CD14-positive monocyte (primary cell): ENCODE measurements at regions not wholly inside any gene's neighbourhood (a gene's known extent, or its start where the extent isn't known, plus 50 kb on each side); places are given as distances from the start of the nearest gene placed in this dataset.
"Not testable (repeated sequence)": the region's sequence is repeated elsewhere in the genome, so short reads cannot be mapped to it uniquely, and the experiment has no call there.

Source experiments
- DNase-seq, 3 donors: peaks; one replicate each; pipeline ENCODE4 v3.0.0-alpha.2; 2011 to 2022
- H2AFZ ChIP-seq: 2 replicates; pipeline ENCODE4 v1.6.0; 2012; ENCODE audit warnings: mild to moderate bottlenecking, low read depth, low read length, inconsistent platforms; ENCODE audit not compliant: insufficient read depth, poor library complexity, severe bottlenecking
- H3K27ac ChIP-seq, 2 donors: 1 replicate in 1 of 2; 2 replicates in 1 of 2; pipeline ENCODE4 v1.5.1; 2012 to 2013; ENCODE audit warnings: low read length in 2 of 2, control low read depth in 1 of 2, inconsistent platforms in 1 of 2, low read depth in 1 of 2, mild to moderate bottlenecking in 1 of 2
- H3K27me3 ChIP-seq, 2 donors: one replicate each; pipeline versions ENCODE4 v1.6.0 to v1.6.1; 2011 to 2013; ENCODE audit warnings: low read length in 2 of 2; ENCODE audit not compliant: control insufficient read depth in 2 of 2, insufficient read depth in 2 of 2
- H3K36me3 ChIP-seq, 2 donors: replicated peaks in 1 of 2; 1 replicate in 1 of 2; 2 replicates in 1 of 2; pipeline versions ENCODE4 v1.5.1 to v1.6.1; 2012 to 2013; ENCODE audit warnings: low read length in 2 of 2, control low read depth in 1 of 2, inconsistent platforms in 1 of 2, mild to moderate bottlenecking in 1 of 2; ENCODE audit not compliant: insufficient read depth in 2 of 2, control insufficient read depth in 1 of 2
- H3K4me1 ChIP-seq, 2 donors: 1 replicate in 1 of 2; 2 replicates in 1 of 2; pipeline versions ENCODE4 v1.5.1 to v1.6.1; 2012 to 2013; ENCODE audit warnings: low read length in 2 of 2, control low read depth in 1 of 2, inconsistent platforms in 1 of 2, mild to moderate bottlenecking in 1 of 2, moderate library complexity in 1 of 2; ENCODE audit not compliant: insufficient read depth in 2 of 2, control insufficient read depth in 1 of 2
- H3K4me2 ChIP-seq: replicated peaks from 2 replicates; pipeline ENCODE3; 2012; ENCODE audit warnings: low read length, moderate library complexity, mild to moderate bottlenecking; ENCODE audit not compliant: poor library complexity, severe bottlenecking; ENCODE audit errors: extremely low read depth
- H3K4me3 ChIP-seq, 3 experiments: fragments of 200-600 bp in 1 of 3; sonication (generic) in 1 of 3; replicated peaks in 1 of 3; 1 replicate in 2 of 3; 2 replicates in 1 of 3; pipeline ENCODE4 v1.5.1; 2011 to 2013; ENCODE audit warnings: low read length in 3 of 3, mild to moderate bottlenecking in 3 of 3, control low read depth in 2 of 3, low read depth in 2 of 3, inconsistent platforms in 1 of 3, moderate library complexity in 1 of 3
- H3K79me2 ChIP-seq: 2 replicates; pipeline ENCODE4 v1.6.0; 2012; ENCODE audit warnings: mild to moderate bottlenecking, control low read depth, inconsistent platforms, low read length, moderate library complexity; ENCODE audit not compliant: insufficient read depth
- H3K9ac ChIP-seq: 2 replicates; pipeline ENCODE4 v1.6.0; 2017; ENCODE audit warnings: low read length, mild to moderate bottlenecking; ENCODE audit not compliant: insufficient read depth, poor library complexity, severe bottlenecking
- H3K9me3 ChIP-seq, 2 donors: replicated peaks in 1 of 2; 1 replicate in 1 of 2; 2 replicates in 1 of 2; pipeline versions ENCODE4 v1.5.1 to v1.6.1; 2012 to 2013; ENCODE audit warnings: low read length in 2 of 2, control low read depth in 1 of 2; ENCODE audit not compliant: control insufficient read depth in 1 of 2, insufficient read depth in 1 of 2
- H4K20me1 ChIP-seq: 2 replicates; pipeline ENCODE4 v1.6.0; 2012; ENCODE audit warnings: mild to moderate bottlenecking, low read length, control low read depth, moderate library complexity; ENCODE audit not compliant: insufficient read depth
- H3K27ac Mint-ChIP-seq, 7 donors: one replicate each; pipeline ENCODE4 v1.8.0; 2020; ENCODE audit warnings: mild to moderate bottlenecking in 7 of 7, mixed read lengths in 7 of 7, moderate library complexity in 6 of 7, inconsistent platforms in 2 of 7
- H3K27me3 Mint-ChIP-seq, 3 donors: one replicate each; pipeline ENCODE4 v1.8.0; 2021 to 2022; ENCODE audit warnings: low read depth in 3 of 3, mild to moderate bottlenecking in 3 of 3, mixed read lengths in 3 of 3, moderate library complexity in 3 of 3, inconsistent platforms in 1 of 3
- H3K36me3 Mint-ChIP-seq, 2 donors: one replicate each; pipeline ENCODE4 v1.8.0; 2020; ENCODE audit warnings: mixed read lengths in 2 of 2, inconsistent platforms in 1 of 2, mild to moderate bottlenecking in 1 of 2
- H3K4me1 Mint-ChIP-seq: one replicate; pipeline ENCODE4 v1.8.0; 2020; ENCODE audit warnings: mild to moderate bottlenecking, mixed read lengths
- H3K4me3 Mint-ChIP-seq, 2 donors: one replicate each; pipeline ENCODE4 v1.8.0; 2020; ENCODE audit warnings: mild to moderate bottlenecking in 2 of 2, mixed read lengths in 2 of 2, moderate library complexity in 1 of 2
- H3K9me3 Mint-ChIP-seq, 7 donors: one replicate each; pipeline ENCODE4 v1.8.0; 2020 to 2022; ENCODE audit warnings: mixed read lengths in 7 of 7, mild to moderate bottlenecking in 6 of 7, moderate library complexity in 6 of 7, inconsistent platforms in 2 of 7
- WGBS: methylation state at CpG from one replicate; pipeline ENCODE4 v1.1.5; 2013; ENCODE audit warnings: missing lambda C conversion rate; ENCODE audit not compliant: insufficient coverage; 5-methylcytosine and 5-hydroxymethylcytosine counted together
- intact Hi-C, 2 donors: fragments of 100-400 bp; cut with micrococcal nuclease; formaldehyde crosslinking; loops; one replicate each; pipeline versions ENCODE4 v1.15.0 to v1.15.1; 2023
- TF ChIP-seq, protein P1 (sequence below): fragments of 200-600 bp; IDR thresholded peaks from one replicate; pipeline ENCODE4 v1.8.0; 2022; ENCODE audit warnings: antibody characterized with exemption, mild to moderate bottlenecking

DNA sequence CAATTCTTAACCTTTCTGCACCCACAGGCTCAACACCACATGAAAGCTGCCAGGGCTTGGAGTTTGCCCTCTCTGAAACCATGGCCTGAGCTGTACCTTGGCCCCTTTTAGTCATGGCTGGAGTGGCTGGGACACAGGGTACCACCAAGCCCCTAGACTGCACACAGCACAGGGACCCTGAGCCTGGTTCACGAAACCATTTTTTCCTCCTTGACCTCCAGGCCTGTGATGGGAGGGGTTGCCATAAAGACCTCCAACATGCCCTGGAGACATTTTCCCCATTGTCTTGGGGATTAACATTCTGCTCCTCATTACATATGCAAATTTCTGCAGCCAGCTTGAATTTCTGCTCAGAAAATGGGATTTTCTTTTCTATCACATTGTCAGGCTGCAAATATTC, 113.4 kb downstream of the XPNPEP1 start:
- H3K79me2 ChIP-seq, H3K27me3 ChIP-seq, DNase-seq, H3K4me3 Mint-ChIP-seq, H3K27ac Mint-ChIP-seq, H4K20me1 ChIP-seq, H3K27ac ChIP-seq, H3K36me3 ChIP-seq, H3K9ac ChIP-seq, H2AFZ ChIP-seq, H3K4me1 ChIP-seq, H3K4me1 Mint-ChIP-seq, intact Hi-C loops, H3K36me3 Mint-ChIP-seq, H3K4me3 ChIP-seq, H3K4me2 ChIP-seq, H3K27me3 Mint-ChIP-seq: not testable (repeated sequence)
- peaks cover 8 to 25% (median 15%) of the 10 kb centered on the region in 7 donors for H3K9me3 Mint-ChIP-seq
- peaks cover 4 to 12% of the 10 kb centered on the region in 2 donors for H3K9me3 ChIP-seq
- 83% methylated on average over 1 of the region's 1 CpG for WGBS

GRCh38 chr10:109801191-109801590, 122.1 kb downstream of the XPNPEP1 start:
- H3K9me3 Mint-ChIP-seq: peaks cover 7 to 20% (median 11%) of the 10 kb centered on the region in 7 donors
- H3K27ac Mint-ChIP-seq, H3K9me3 ChIP-seq, H3K27ac ChIP-seq, DNase-seq, intact Hi-C loops, H3K27me3 Mint-ChIP-seq, H3K4me3 ChIP-seq, H2AFZ ChIP-seq, H3K36me3 ChIP-seq, H3K4me1 ChIP-seq, H3K4me1 Mint-ChIP-seq, H3K9ac ChIP-seq, H3K4me3 Mint-ChIP-seq, H3K36me3 Mint-ChIP-seq, H4K20me1 ChIP-seq, H3K4me2 ChIP-seq, H3K79me2 ChIP-seq, H3K27me3 ChIP-seq: not testable (repeated sequence)
- 100% methylated on average over 10 of the region's 14 CpGs for WGBS

DNA sequence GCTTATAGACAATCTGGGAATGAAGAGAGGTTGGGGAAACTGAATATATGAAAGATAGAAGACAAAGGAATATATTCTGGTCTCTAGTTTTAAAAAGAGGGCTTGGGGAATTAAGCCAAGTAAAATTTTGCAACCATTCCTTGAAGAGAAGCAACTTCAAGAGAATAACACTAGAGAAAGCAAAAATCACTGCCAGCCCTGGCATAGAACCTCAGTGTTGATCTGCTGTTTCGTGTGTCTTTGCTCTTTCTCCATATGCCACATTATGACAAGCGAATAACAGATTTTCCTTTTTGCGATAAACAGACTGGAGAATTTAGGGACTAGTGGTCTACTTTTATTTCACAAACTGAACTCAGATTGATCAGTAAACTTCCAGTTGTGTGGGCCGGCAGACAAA, 132.7 kb downstream of the XPNPEP1 start:
- no peak overlapping the region for H3K4me3 Mint-ChIP-seq
- TF ChIP-seq, protein P1, sequence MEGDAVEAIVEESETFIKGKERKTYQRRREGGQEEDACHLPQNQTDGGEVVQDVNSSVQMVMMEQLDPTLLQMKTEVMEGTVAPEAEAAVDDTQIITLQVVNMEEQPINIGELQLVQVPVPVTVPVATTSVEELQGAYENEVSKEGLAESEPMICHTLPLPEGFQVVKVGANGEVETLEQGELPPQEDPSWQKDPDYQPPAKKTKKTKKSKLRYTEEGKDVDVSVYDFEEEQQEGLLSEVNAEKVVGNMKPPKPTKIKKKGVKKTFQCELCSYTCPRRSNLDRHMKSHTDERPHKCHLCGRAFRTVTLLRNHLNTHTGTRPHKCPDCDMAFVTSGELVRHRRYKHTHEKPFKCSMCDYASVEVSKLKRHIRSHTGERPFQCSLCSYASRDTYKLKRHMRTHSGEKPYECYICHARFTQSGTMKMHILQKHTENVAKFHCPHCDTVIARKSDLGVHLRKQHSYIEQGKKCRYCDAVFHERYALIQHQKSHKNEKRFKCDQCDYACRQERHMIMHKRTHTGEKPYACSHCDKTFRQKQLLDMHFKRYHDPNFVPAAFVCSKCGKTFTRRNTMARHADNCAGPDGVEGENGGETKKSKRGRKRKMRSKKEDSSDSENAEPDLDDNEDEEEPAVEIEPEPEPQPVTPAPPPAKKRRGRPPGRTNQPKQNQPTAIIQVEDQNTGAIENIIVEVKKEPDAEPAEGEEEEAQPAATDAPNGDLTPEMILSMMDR: no peak
- Histone ChIP-seq H3K4me2 (no peak overlapping the region), H3K36me3 (no peaks in the 10 kb centered on the region), H2AFZ (no peak overlapping the region), H3K27ac (no peak overlapping the region), H4K20me1 (no peaks in the 10 kb centered on the region), H3K9ac (no peak overlapping the region), H3K4me1 (no peaks in the 10 kb centered on the region), H3K4me3 (no peak overlapping the region), H3K79me2 (no peaks in the 10 kb centered on the region), H3K9me3 (peaks cover 0 to 6% of the 10 kb centered on the region in 2 donors), H3K27me3 (no peaks in the 10 kb centered on the region)
- H3K27me3 Mint-ChIP-seq: peaks cover 2 to 5% (median 3%) of the 10 kb centered on the region in 3 donors
- no CpG with 5 or more reads among the region's 4 CpGs for WGBS
- peaks cover 0 to 10% (median 7%) of the 10 kb centered on the region in 7 donors for H3K9me3 Mint-ChIP-seq
- H3K36me3 Mint-ChIP-seq: no peaks in the 10 kb centered on the region
- H3K4me1 Mint-ChIP-seq: no peaks in the 10 kb centered on the region
- H3K27ac Mint-ChIP-seq: no peak overlapping the region
- no peak for DNase-seq
- intact Hi-C loops: no loop called here
